ENCODE measurements at regions not wholly inside any gene's neighbourhood (a gene's known extent, or its start where the extent isn't known, plus 50 kb on each side); places are given as distances from the start of the nearest gene placed in this dataset.

GRCh38 chr18:60784161-60784560 is 411.6 kb upstream of the MC4R start:
- CTCF ChIA-PET: interaction anchor here (0.7 kb wide), 1 partner anchor 26 kb away, joined by 3 read pairs; no protein-coding TSS in a partner anchor
- TF ChIP-seq CTCF (conservative IDR thresholded peaks at IDR 0.05; ENCODE audit: low read depth): no peak
- no peak for DNase-seq (ENCODE audit: low spot score)
- H3K27ac ChIP-seq: no peak overlapping the region
- POLR2A ChIA-PET (ENCODE audit: low non-redundant PET): no interaction called here

GRCh38 chr18:60794802-60795201 is 422.2 kb upstream of the MC4R start:
- CTCF ChIA-PET: no interaction called here
- no peak overlapping the region for H3K27ac ChIP-seq
- POLR2A ChIA-PET (ENCODE audit: low non-redundant PET): no interaction called here
- no peak for DNase-seq (ENCODE audit: low spot score)
- TF ChIP-seq CTCF (conservative IDR thresholded peaks at IDR 0.05; ENCODE audit: low read depth): no peak

GRCh38 chr18:60804415-60804814 is 431.8 kb upstream of the MC4R start:
- POLR2A ChIA-PET (ENCODE audit: low non-redundant PET): no interaction called here
- no peak for DNase-seq (ENCODE audit: low spot score)
- CTCF ChIA-PET: no interaction called here
- no peak for TF ChIP-seq CTCF (conservative IDR thresholded peaks at IDR 0.05; ENCODE audit: low read depth)
- H3K27ac ChIP-seq: no peak overlapping the region

GRCh38 chr18:60809937-60810336 is 437.4 kb upstream of the MC4R start:
- no peak for DNase-seq (ENCODE audit: low spot score)
- no peak overlapping the region for H3K27ac ChIP-seq
- no peak for TF ChIP-seq CTCF (conservative IDR thresholded peaks at IDR 0.05; ENCODE audit: low read depth)
- ChIA-PET CTCF (interaction anchor here (0.5 to 0.8 kb wide), 2 partner anchors 26 to 1322 kb away, joined by 3 read pairs; no protein-coding TSS in a partner anchor), POLR2A (ENCODE audit: low non-redundant PET) (no interaction called here)

GRCh38 chr18:60812921-60813320 is 440.3 kb upstream of the MC4R start:
- TF ChIP-seq CTCF (conservative IDR thresholded peaks at IDR 0.05; ENCODE audit: low read depth): no peak
- DNase-seq (ENCODE audit: low spot score): no peak
- CTCF ChIA-PET: no interaction called here
- H3K27ac ChIP-seq: no peak overlapping the region
- POLR2A ChIA-PET (ENCODE audit: low non-redundant PET): no interaction called here

- no peak overlapping the region for H3K27ac ChIP-seq
- CTCF ChIA-PET: no interaction called here
- POLR2A ChIA-PET (ENCODE audit: low non-redundant PET): no interaction called here
- TF ChIP-seq CTCF (conservative IDR thresholded peaks at IDR 0.05; ENCODE audit: low read depth): no peak
- no peak for DNase-seq (ENCODE audit: low spot score)
Observed at GRCh38 chr18:60826346-60826745, 453.8 kb upstream of the MC4R start.

GRCh38 chr18:60831971-60832370 is 459.4 kb upstream of the MC4R start:
- no peak for DNase-seq (ENCODE audit: low spot score)
- CTCF ChIA-PET: no interaction called here
- POLR2A ChIA-PET (ENCODE audit: low non-redundant PET): no interaction called here
- H3K27ac ChIP-seq: no peak overlapping the region
- TF ChIP-seq CTCF (conservative IDR thresholded peaks at IDR 0.05; ENCODE audit: low read depth): no peak

Measured in RWPE1 (cell line).